Stomach (tissue), 8 donors: ENCODE measurements at regions not wholly inside any gene's neighbourhood (a gene's known extent, or its start where the extent isn't known, plus 50 kb on each side); places are given as distances from the start of the nearest gene placed in this dataset.

Experiments used
- DNase-seq, 2 donors: peaks; one replicate each; pipeline versions ENCODE4 v3.0.0 to v3.0.0-alpha.2; 2013 to 2019
- H3K27ac ChIP-seq, 5 donors: fragments of 200-600 bp in 4 of 5; sonication (generic) in 4 of 5; one replicate each; pipeline ENCODE4 v1.5.1; 2013 to 2019; ENCODE audit warnings: mild to moderate bottlenecking in 1 of 5, moderate library complexity in 1 of 5
- H3K27me3 ChIP-seq, 3 donors: fragments of 200-600 bp; sonication (generic); one replicate each; pipeline ENCODE4 v1.5.1; 2017 to 2019; ENCODE audit warnings: mixed run types in 1 of 3
- H3K36me3 ChIP-seq, 4 donors: fragments of 200-600 bp; sonication (generic); 1 replicate in 3 of 4; 2 replicates in 1 of 4; pipeline ENCODE4 v1.5.1; 2016 to 2019
- H3K4me1 ChIP-seq, 4 donors: fragments of 200-600 bp; sonication (generic); one replicate each; pipeline ENCODE4 v1.5.1; 2016 to 2019
- H3K4me3 ChIP-seq, 4 donors: fragments of 200-600 bp; sonication (generic) in 3 of 4; one replicate each; pipeline ENCODE4 v1.5.1; 2016 to 2019; ENCODE audit warnings: mild to moderate bottlenecking in 1 of 4
- H3K9me3 ChIP-seq, 4 donors: fragments of 200-600 bp; sonication (generic); one replicate each; pipeline ENCODE4 v1.5.1; 2016 to 2019
- CTCF ChIP-seq, 7 experiments: fragments of 450-650 bp in 4 of 7; fragments of 200-600 bp in 3 of 7; sonication (generic) in 3 of 7; IDR thresholded peaks; one replicate each; pipeline ENCODE4 v1.5.1; 2016 to 2019; ENCODE audit warnings: antibody characterized with exemption in 7 of 7, control low read depth in 2 of 7, mild to moderate bottlenecking in 1 of 7
- EP300 ChIP-seq: sonication (generic); formaldehyde crosslinking; IDR thresholded peaks from one replicate; pipeline ENCODE4 v1.6.1; 2017; ENCODE audit warnings: antibody characterized with exemption
- POLR2A ChIP-seq, 4 donors: fragments of 450-650 bp; IDR thresholded peaks; one replicate each; pipeline ENCODE4 v1.6.1; 2016; ENCODE audit warnings: antibody characterized with exemption in 4 of 4, control low read depth in 2 of 4, mild to moderate bottlenecking in 1 of 4, moderate library complexity in 1 of 4
- POLR2AphosphoS5 ChIP-seq, 3 donors: sonication (generic); formaldehyde crosslinking; IDR thresholded peaks; one replicate each; pipeline ENCODE4 v1.6.1; 2016; ENCODE audit warnings: antibody characterized with exemption in 3 of 3
- WGBS, 5 donors: extraction: QIAGEN DNeasy Blood & Tissue Kit in 3 of 5; methylation state at CpG; one replicate each; pipeline versions ENCODE4 v1.1.5 to v1.1.7; 2013 to 2018; 5-methylcytosine and 5-hydroxymethylcytosine counted together
- intact Hi-C: fragments of 100-400 bp; cut with DNase I; formaldehyde crosslinking; loops from one replicate; pipeline ENCODE4 v1.15.1; 2023; ENCODE audit warnings: low total_unique reads
- donor health status: healthy with polysubstance abuse.
- donor health status: Bipolar disorder and iron deficiency.
- donor health status: healthy.

GRCh38 chr2:11097854-11098387 is 57.3 kb upstream of the SLC66A3 start:
- no peak for TF ChIP-seq EP300
- H3K4me1 ChIP-seq: no peaks in the 10 kb centered on the region
- H3K27ac ChIP-seq: no peak overlapping the region
- no peaks in the 10 kb centered on the region for H3K36me3 ChIP-seq
- no peaks in the 10 kb centered on the region for H3K9me3 ChIP-seq
- H3K27me3 ChIP-seq: peaks cover 0 to 8% (median 0%) of the 10 kb centered on the region in 3 donors
- intact Hi-C loops: no loop called here
- DNase-seq: no peak
- WGBS, 5 donors: 74 to 80% (median 79%) methylated on average over 13 of the region's 13 CpGs
- no peak overlapping the region for H3K4me3 ChIP-seq

- Histone ChIP-seq H3K36me3 (no peaks in the 10 kb centered on the region), H3K9me3 (no peaks in the 10 kb centered on the region), H3K27me3 (peaks cover 0 to 8% (median 0%) of the 10 kb centered on the region in 3 donors), H3K27ac (no peak overlapping the region), H3K4me3 (no peak overlapping the region), H3K4me1 (no peaks in the 10 kb centered on the region)
- 90 to 93% (median 91%) methylated on average over 14 of the region's 14 CpGs for WGBS, 5 donors
- intact Hi-C loops: no loop called here
- DNase-seq: no peak
- TF ChIP-seq POLR2A (IDR thresholded peaks at IDR 0.05): no peak
- TF ChIP-seq EP300: no peak
- no peak for TF ChIP-seq POLR2AphosphoS5 (IDR thresholded peaks at IDR 0.05)
- TF ChIP-seq CTCF (IDR thresholded peaks at IDR 0.05): no peak
These were observed 55.9 kb upstream of the SLC66A3 start for GRCh38 chr2:11099122-11100065.

- H3K4me3 ChIP-seq: no peak overlapping the region
- H3K4me1 ChIP-seq: no peaks in the 10 kb centered on the region
- H3K27ac ChIP-seq: no peak overlapping the region
- WGBS, 5 donors: 85 to 93% (median 91%) methylated on average over 6 of the region's 6 CpGs
- H3K36me3 ChIP-seq: no peaks in the 10 kb centered on the region
- no peak for DNase-seq
- H3K9me3 ChIP-seq: no peaks in the 10 kb centered on the region
- H3K27me3 ChIP-seq: peaks cover 0 to 8% (median 0%) of the 10 kb centered on the region in 3 donors
- intact Hi-C loops: no loop called here
- TF ChIP-seq EP300 (no peak), POLR2AphosphoS5 (IDR thresholded peaks at IDR 0.05) (no peak), CTCF (IDR thresholded peaks at IDR 0.05) (no peak), POLR2A (IDR thresholded peaks at IDR 0.05) (no peak)
These were observed 55.1 kb upstream of the SLC66A3 start for GRCh38 chr2:11100130-11100529.

GRCh38 chr2:11100976-11101375 is 54.3 kb upstream of the SLC66A3 start:
- intact Hi-C loops: no loop called here

More at GRCh38 chr2:11100976-11101375, 54.3 kb upstream of the SLC66A3 start:
- no peak overlapping the region for H3K4me3 ChIP-seq
- TF ChIP-seq CTCF (IDR thresholded peaks at IDR 0.05) (no peak), POLR2A (IDR thresholded peaks at IDR 0.05) (no peak), POLR2AphosphoS5 (IDR thresholded peaks at IDR 0.05) (no peak)
- 80 to 94% (median 87%) methylated on average over 6 of the region's 6 CpGs for WGBS, 5 donors
- H3K9me3 ChIP-seq: no peaks in the 10 kb centered on the region
- DNase-seq: no peak
- H3K27ac ChIP-seq: no peak overlapping the region
- no peaks in the 10 kb centered on the region for H3K4me1 ChIP-seq
- peaks cover 0 to 8% (median 0%) of the 10 kb centered on the region in 3 donors for H3K27me3 ChIP-seq
- H3K36me3 ChIP-seq: no peaks in the 10 kb centered on the region
